ENCODE measurements at regions not wholly inside any gene's neighbourhood (a gene's known extent, or its start where the extent isn't known, plus 50 kb on each side); places are given as distances from the start of the nearest gene placed in this dataset.

DNA sequence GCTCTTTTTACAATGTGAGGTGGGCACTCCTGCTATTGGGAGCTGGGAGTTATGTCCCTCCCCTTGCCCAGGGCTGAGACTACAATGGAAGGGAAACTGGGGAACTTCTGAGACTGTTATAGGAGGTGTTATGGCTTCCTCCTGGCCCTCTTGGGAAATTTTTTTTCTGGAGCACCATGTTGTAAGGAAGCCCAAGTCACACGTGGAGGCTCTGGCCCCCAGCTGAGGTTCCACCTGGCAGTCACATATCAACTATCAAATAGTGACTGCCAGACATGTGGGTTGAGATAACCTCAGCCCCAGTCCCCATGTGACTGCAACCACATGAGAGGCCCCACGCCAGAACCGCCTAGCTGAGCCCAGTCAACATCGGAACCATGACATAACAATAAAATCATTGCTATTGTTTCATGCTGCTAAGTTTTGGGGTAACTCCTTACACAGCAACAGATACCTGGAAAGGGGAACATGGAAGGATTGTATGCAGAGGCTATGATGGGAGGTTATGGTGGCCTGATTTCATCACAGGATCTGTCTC lies 99.4 kb upstream of the NCOR2 start:
- TF ChIP-seq, protein P1, sequence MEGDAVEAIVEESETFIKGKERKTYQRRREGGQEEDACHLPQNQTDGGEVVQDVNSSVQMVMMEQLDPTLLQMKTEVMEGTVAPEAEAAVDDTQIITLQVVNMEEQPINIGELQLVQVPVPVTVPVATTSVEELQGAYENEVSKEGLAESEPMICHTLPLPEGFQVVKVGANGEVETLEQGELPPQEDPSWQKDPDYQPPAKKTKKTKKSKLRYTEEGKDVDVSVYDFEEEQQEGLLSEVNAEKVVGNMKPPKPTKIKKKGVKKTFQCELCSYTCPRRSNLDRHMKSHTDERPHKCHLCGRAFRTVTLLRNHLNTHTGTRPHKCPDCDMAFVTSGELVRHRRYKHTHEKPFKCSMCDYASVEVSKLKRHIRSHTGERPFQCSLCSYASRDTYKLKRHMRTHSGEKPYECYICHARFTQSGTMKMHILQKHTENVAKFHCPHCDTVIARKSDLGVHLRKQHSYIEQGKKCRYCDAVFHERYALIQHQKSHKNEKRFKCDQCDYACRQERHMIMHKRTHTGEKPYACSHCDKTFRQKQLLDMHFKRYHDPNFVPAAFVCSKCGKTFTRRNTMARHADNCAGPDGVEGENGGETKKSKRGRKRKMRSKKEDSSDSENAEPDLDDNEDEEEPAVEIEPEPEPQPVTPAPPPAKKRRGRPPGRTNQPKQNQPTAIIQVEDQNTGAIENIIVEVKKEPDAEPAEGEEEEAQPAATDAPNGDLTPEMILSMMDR (optimal IDR thresholded peaks at IDR 0.05 in 1 of 3, IDR thresholded peaks at IDR 0.05 in 1 of 3, conservative IDR thresholded peaks at IDR 0.05 in 1 of 3; ENCODE audit: extremely low read depth in 1 of 3, insufficient read depth in 2 of 3, low read length in 3 of 3) = no peak
- TF ChIP-seq EZH2 (IDR thresholded peaks at IDR 0.05; ENCODE audit: low read length) = no peak
